NCI-H748 (cell line): ENCODE measurements at regions not wholly inside any gene's neighbourhood (a gene's known extent, or its start where the extent isn't known, plus 50 kb on each side); places are given as distances from the start of the nearest gene placed in this dataset.
"Not testable (repeated sequence)": the region's sequence is repeated elsewhere in the genome, so short reads cannot be mapped to it uniquely, and the experiment has no call there.

Experiments
- DNase-seq: peaks from one replicate; lab custom pipeline; 2025; ENCODE audit not compliant: unreplicated experiment; lab: John Stamatoyannopoulos, UW

DNA sequence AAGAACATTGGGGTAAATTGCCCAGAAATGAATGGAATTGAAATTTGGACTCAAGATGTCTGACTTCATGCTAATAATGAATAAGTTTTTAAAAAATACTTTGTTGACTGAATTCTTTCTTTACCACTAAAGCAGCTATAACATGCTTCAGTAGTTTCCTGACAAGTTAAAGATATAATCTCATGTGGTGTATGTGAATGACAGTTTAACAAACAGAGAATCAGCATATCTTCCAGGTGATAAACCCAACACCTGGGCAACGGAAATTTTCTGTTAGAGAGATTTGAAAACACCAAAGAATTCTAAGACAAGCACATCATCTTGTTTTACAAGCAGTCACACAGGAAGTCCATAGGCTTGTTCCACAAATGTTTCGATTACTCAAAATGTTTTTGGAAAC is 372.6 kb upstream of the VRK2 start:
- no peak for DNase-seq

DNA sequence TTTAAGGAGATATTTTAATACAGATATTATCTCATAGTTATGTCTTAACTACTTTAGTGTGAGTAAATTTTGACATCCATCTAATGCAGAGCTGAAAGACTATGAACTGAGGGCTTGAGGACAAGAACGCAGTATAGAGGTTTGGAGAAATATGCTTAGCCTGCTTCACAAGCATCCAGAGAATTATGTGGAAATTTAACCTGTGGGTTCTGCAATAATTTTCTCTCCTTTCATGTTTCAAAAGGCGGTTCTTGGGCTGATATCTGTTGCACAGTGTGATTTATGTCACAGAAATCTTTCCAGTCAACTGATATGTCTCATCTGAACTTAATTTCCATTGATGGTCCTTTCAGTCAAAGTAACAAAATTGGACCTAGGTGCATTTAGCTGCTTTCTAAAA is 371.9 kb upstream of the VRK2 start:
- DNase-seq, result no peak

DNA sequence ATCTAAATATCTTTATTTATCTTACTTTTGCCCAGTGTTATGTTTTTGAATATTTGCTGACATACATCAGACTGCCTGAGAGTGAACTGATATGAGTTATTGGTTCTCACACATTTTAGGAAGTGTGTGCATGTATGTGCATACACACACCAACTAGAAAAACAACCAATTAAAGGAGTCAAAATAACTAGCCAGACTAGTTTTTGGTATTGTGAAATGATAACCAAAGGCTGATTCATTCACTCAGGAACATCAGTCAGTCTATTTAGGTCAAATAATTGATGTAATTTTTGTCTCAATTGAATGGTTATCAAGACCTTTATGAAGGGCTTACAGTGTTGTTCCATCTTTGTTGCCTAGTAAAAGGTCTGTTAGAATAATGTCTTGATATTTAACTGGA is 369.3 kb upstream of the VRK2 start:
- no peak for DNase-seq

DNA sequence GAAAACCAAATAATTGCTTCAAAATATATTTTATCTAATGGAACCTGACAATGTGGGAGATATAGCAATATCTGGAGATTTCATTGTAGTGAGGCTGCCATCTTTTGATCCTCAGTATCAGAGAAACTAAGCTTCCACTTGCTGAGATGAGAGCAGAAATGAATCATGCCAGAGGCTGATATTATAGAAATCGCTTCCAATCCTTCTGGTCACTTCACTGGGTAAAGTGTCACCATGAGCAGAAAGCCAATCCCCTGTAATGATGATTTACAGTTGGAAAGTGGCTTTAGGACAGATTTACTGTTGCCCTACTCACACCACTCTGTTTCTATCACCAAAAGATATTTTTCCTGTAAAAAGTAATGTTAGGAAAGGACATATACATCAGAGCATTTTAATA is 365.0 kb upstream of the VRK2 start:
- DNase-seq, result no peak

DNA sequence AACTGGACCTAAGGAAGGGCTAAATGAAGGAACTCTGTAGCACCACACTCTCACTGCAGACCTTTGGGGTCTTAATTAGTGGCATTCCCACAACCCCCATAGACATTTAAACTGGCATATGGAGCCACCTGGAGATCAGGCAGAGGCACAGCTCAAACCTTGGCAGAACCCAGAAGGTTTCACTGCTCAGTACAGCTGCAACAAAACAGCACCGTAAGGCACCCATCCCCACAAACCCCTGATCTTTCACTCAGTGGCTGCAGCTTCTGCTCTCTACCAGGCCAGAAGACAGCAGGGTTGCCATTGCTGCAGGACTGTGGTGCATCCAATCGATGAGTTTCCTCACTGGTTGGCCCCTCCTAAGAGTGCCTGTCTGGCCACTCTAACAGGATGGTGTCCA is 361.6 kb upstream of the VRK2 start:
- no peak for DNase-seq

DNA sequence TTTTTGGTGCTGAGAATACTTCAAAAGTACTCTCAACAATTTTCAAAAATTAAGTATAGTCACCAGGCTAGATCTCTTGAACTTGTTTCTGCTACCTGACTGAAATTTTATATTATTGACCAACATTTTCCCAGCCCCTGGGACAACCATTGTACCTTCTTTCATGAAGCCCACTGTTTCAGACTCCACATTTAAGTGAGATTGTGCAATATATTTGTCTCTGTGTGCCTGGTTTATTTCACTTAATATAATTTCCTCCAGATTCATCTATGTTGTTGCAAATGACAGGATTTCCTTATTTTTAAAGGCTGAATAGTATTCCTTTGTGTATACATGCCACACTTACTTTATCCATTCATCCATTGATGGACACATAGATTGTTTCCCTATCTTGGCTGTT is 354.2 kb upstream of the VRK2 start:
- DNase-seq, result no peak

DNA sequence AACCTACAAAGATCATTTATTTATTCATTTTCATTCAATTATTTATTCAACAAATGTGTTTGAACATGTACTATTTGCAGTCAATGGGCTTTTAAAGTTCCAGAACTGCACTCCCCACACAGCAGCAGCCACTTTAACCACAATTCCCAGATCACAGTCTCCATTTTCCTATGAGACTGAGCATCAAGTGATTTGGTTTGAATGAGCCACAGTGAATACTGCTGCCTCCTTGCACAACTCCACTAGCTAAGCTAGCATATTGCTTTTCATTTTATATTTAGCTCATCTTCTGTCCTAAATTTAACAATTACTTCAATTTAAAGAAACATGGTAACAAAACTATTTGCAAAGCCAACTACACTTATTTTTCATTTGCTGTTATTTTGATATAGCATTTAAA is 353.4 kb upstream of the VRK2 start:
- no peak for DNase-seq

DNA sequence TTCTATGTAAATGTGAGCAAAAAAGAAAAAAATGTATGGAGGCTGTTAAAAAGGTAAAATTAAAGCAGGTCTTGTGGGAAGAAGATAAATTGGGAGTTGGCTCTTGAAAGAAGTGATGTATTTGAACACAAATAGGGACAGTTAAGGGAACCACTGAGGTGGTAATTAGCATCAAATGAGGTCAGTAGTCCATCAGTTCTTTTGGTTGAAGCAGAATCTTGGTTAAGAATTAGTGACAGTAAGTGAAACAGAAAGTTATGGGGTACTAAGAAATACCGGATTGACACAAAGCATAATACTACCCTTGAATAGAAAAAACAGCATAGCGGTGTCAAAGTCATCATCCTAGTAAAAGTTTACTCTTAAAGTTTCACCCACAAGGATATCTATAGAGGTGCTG is 352.6 kb upstream of the VRK2 start:
- DNase-seq, result no peak

DNA sequence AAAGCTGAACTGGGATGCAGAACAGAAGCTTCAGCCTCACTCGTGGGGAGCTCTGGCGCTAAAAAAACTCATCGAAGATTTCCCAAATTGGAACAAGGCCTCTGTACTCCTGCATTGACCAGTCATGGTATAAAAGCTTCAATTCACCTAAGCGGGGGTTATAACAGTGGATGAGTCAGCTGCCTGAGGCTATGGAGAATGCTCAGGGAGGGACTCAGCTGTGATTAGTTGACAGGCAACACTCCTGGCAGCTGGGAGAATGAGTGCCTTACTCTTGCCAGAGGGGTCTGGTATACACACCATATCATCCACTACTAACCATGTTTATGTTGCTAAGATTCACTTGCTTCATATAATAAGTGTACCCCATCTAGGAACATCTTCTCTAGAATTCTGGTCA is 350.6 kb upstream of the VRK2 start:
- no peak for DNase-seq

DNA sequence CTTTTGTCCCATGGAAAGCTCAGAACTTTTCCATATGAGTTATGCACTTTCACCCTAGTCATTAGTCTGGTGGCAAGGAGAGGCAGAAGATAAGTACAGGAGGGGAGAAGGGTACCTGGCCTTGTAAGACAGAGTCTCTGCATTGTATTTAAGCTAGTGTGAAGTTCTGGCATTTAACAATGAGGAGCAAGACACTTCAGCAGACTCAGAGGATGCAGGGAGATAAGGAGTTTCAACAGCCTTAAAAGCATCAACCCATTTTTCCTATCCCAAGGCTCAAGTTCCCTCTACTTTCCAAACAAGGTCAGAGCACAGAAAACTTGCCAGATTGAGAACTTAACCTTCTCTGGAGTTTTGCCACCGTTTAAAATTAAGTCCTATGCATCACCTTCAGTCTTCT is 348.2 kb upstream of the VRK2 start:
- DNase-seq, result no peak

DNA sequence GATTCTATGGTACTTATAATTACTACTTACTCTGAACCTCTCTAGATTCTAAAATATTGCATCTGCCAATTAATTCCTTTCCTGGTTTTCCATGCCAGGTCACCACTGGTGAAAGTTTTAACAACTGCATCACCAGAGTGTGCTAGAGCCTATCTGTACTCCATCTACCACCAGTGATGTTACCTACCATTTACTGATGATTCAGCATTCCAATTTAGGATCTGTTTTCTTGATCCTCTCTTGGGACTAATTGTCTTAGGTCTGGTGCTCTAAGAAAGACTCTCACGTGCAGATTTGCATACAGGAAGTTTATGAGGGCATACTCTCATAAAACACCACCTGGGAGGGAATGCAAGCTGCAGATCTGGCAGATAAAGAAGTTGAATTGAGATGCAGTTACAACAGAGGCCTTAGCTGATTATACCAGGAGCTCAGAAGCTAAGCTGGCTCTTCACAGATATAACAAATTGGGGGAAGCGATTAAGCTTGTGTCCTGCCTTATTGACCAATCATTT is 347.6 kb upstream of the VRK2 start:
- DNase-seq, result no peak

DNA sequence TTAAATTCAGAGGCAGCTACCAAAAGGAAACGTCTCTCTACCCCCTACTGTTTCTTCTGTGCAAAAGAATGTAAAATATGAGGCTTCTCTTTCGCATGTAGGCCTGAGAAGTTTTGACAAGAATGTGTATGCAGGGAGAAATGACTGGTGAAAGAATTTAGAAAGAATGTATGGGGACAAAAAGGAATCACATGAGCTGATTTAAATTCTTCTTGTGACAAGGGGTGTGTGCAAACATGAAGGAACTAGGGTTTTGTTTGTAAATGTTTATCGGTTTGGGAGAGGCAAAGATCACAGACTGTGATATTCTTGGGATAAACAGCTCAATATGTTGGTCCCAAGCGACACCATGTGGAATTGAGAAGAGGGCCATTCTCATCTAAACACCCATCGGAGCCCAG is 345.2 kb upstream of the VRK2 start:
- no peak for DNase-seq

DNA sequence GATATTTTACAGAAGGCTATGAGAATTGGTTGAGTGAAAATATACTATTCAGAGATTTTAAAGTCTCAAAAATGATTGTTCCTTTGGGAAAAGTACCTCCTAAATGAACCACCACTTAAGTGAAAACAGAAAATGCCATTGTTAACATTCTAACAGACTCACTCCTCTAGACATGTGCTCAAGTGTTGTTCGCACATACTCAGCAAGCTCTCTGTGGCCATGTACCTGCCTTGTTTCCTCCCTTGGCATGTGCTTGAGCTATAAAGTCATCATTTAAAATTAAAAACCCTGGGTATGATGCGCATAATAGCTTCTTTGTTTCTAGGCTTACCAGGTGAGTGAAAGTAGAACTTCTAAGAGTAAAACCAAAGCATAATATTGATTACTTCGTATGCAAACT is 343.2 kb upstream of the VRK2 start:
- no peak for DNase-seq

DNA sequence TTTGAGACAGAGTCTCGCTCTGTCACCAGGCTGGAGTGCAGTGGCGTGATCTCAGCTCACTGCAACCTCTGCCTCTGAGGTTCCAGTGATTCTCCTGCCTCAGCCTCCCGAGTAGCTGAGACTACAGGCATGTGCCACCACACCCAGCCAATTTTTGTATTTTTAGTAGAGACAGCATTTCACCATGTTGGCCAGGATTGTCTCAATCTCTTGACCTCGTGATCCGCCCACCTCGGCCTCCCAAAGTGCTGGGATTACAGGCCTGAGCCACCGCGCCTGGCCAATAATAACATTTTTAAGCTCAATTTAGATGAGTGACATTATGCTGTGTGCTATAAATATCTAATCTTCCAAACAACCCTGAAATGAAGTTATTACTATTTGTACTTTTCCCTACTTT is 338.8 kb upstream of the VRK2 start:
- DNase-seq, result not testable (repeated sequence)

DNA sequence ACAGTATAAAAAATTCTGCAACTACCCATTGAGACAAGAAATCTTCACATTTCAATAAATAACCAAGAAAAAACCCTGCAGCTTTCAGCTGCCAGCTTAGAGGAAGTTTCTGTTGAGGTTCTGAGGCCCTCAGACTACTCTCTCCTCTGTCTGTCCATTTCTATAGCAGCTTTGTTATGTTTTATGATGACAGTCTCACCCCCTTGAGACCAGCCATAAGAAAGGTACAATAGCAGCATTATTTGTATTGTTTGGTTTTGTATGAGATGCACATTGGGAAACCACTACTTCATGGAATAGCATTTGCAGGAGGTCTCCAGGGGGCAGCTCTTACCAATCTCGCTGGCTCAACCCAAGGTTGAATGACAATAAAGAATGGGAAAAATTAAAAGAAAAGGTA is 334.6 kb upstream of the VRK2 start:
- peak; percentile 51 for DNase-seq

DNA sequence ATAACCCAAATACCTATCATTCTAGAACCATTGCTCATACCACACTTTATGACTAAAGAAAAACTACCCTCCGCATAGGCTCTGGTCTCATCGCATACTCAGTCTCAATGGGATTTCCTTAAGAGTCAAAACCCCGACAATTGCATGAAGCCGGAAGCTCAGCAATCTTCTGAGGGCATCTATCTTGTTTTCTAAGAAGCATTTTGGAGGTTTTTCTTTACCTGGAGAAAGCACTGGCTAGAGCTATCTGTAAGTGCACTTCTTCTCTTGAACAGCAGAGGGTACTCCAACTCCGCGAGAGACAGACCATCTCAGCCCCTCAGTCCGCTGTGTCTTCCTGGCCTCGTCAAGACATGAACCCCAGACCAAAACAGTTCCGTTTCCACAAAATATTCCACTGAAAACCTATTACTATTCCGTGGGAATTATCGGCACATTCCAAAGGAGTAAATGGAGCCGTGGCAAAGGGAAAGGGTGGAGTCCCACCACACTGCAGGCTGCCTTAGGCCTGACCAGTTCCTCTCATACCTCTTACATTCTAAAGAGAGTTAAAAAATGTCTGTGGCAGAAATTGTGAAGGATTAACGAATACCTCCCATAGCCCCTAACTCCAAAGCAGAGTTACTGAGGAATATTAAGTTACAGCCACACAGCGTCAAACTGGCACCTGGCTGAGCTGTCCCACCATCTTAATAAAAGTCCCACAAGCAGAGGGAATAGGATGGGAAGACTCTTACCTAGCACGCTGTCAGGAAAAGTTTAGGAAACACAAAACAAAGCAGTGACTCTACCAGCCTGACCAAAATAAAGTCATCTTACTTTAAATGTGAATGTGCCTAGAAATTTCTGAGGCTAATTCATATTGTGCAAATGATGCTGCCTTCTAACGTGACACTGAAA is 325.6 kb upstream of the VRK2 start:
- peak; percentile 54 for DNase-seq

DNA sequence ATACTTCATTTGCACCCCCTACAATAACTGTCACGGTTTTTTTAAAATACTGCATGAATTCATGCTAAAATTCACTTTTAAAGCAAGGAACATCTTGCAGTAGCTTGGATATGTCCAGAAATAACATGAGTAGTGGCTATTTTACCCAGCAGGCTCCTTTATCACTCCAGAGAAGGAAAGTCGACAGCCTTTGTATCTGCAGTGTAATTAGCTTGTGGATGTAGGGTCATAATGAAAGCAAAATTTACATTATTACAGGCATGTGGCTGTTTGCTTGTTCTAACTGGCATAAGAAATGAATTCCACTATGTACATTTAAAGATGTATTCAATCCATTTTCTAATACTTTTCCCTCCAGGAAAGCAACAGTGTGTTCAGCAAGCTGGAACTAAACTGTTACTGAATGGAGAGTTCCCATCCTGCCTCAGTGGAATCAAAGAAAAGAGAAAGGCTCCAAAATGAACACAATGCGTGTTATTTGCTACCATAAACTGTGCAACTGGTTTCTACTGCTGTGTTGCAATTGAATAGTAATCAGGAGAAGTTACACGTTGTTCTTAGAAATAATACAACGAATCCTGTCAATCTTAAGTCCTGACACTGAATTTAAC is 321.2 kb upstream of the VRK2 start:
- no peak for DNase-seq

DNA sequence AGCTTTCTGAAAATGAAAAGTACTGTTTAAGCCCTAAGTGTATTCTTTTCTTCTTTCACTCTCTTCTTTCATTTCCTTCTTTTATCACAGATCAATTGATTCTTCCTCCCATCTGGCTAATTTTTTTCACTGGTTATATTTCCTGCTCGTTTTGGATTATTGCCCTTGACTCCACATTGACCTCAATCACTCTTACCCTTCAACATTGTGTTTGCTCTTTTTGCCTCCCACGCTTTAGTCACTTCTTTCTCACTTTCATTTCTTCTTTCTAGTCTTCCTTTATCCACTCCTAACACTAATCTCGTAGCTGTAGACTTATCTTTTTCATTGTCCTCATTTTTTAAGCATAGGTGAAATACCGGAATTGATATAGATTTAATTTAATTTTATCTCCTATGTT is 320.3 kb upstream of the VRK2 start:
- no peak for DNase-seq

DNA sequence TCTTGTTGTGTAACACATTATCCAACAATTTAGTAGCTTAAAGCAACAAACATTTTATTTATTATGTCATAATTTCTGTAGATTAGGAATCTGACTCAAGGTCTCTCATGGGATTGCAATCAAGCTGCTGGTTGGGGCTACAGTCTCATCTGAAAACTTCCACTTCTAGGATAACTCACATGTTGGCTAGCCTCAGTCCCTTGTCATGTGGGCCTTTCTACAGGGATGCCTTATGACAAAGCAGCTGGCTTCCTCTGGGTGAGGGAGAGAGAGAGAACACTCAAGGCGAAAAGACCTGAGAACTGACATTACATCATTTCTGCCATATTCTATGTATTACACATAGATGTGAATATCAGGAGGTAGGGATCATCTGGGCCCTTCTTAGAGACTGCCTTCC is 317.9 kb upstream of the VRK2 start:
- no peak for DNase-seq

DNA sequence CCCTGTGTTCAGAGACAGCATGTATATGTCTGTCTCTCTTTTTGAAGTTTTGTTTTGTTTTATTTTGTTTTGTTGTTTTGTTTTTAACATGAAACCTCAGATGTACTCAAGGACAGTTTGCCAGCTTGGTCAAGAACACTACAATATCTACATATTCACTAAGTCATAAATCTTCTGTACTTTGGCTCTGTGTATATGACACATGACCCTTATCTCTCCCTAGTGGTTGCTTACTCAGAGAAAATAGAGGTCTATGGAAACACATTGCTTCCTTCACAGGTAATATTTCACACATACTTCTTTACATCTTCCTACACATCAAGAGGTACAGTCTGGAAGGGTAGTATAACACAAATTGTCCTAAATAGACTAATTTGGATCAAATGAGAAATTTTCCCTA is 312.6 kb upstream of the VRK2 start:
- DNase-seq, result no peak

DNA sequence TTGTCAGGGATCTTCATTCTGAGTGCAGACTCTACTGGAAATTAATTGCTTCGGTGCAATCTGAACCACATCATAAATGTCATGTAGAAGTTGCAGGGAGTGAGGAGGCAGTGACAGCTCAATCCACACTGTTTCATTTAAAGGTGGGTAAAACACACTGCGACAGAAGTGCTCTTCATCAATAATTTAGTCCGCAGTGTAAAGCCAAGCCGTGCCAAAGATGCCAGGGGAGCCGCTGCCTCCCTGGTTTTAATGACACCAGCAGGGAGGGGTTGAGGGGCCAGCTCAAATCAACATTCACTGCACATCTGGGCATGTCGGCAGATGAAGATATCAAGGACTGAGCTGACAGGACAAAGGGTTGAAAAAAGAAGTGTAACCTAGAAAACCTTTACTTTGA is 305.7 kb upstream of the VRK2 start:
- DNase-seq, result peak; percentile 23

DNA sequence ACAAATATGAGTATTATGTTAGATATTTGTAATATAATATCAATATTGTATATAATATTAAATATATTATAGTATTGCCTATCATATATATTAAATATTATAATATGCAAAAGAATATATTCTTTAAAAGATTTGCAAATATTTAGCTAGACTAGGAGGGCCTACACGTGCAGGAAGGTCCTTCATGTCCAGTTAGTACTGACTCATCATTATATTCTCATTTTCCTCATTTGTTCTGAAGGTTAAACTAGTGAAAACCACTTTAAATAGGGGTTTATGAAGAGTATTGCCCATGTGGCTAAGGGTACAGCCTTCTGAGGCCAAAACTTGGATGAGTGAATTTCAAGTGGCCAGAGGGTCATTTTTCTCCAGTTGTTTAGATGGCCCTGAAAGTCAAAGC is 293.0 kb upstream of the VRK2 start:
- no peak for DNase-seq

DNA sequence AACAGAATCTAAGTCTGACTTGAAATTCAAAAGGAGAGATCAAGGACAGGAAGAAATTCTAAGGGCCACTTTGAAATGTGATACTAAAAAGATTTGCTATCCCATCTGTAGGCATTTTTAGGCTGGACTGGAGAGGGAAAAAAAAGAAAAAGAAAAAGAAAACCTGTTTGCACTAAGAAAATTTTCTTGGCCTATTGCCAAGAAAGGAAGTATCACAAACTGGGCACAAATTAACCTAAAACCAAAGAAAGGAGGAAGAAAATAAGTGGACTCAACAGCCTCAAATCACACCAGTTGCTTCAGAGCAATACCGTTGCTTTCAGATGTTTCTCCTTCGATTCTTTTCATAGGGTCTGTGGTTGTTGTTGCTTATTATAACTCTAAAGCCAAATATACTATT is 287.9 kb upstream of the VRK2 start:
- no peak for DNase-seq
